GM23338 (cell line): ENCODE measurements at regions not wholly inside any gene's neighbourhood (a gene's known extent, or its start where the extent isn't known, plus 50 kb on each side); places are given as distances from the start of the nearest gene placed in this dataset.

ENCODE experiments used
- ATAC-seq: fragments of 200-7000 bp; cut with Tn5 transposase; 3 replicates; pipeline ENCODE4 v1.9.1; 2020
- DNase-seq: peaks from one replicate; pipeline ENCODE4 v3.0.0-alpha.2; 2015; ENCODE audit warnings: low spot score
- H2AFZ ChIP-seq: fragments of 200-600 bp; sonication (generic); 2 replicates; pipeline ENCODE4 v1.8.0; 2016; ENCODE audit warnings: antibody characterized with exemption, mild to moderate bottlenecking, moderate library complexity
- H3F3A ChIP-seq: fragments of 200-600 bp; sonication (generic); replicated peaks from 2 replicates; pipeline ENCODE4 v1.8.0; 2017; ENCODE audit warnings: antibody characterized with exemption, mixed run types, low read depth
- H3K27ac ChIP-seq: fragments of 200-600 bp; sonication (generic); 2 replicates; pipeline ENCODE4 v1.6.1; 2016; ENCODE audit warnings: low read depth
- H3K27me3 ChIP-seq: fragments of 200-600 bp; sonication (generic); 2 replicates; pipeline ENCODE4 v1.8.0; 2016; ENCODE audit warnings: mild to moderate bottlenecking, mixed run types, moderate library complexity; ENCODE audit not compliant: insufficient read depth
- H3K36me3 ChIP-seq: fragments of 200-600 bp; sonication (generic); 2 replicates; pipeline ENCODE4 v1.8.0; 2016; ENCODE audit warnings: mild to moderate bottlenecking; ENCODE audit not compliant: insufficient read depth
- H3K4me1 ChIP-seq: fragments of 200-600 bp; sonication (generic); 2 replicates; pipeline ENCODE4 v1.8.0; 2016; ENCODE audit warnings: mild to moderate bottlenecking, moderate library complexity; ENCODE audit not compliant: insufficient read depth
- H3K4me2 ChIP-seq: fragments of 200-600 bp; sonication (generic); 2 replicates; pipeline ENCODE4 v1.7.1; 2017; ENCODE audit warnings: mixed run types
- H3K4me3 ChIP-seq: fragments of 200-600 bp; sonication (generic); 2 replicates; pipeline ENCODE4 v1.6.1; 2016; ENCODE audit warnings: mixed run types
- H3K79me2 ChIP-seq: fragments of 200-600 bp; sonication (generic); replicated peaks from 2 replicates; pipeline ENCODE4 v1.8.0; 2017; ENCODE audit warnings: mild to moderate bottlenecking; ENCODE audit not compliant: insufficient read depth
- H3K9me2 ChIP-seq: fragments of 200-600 bp; sonication (generic); 2 replicates; pipeline ENCODE4 v1.8.0; 2017; ENCODE audit not compliant: insufficient read depth
- H4K20me1 ChIP-seq: fragments of 200-600 bp; sonication (generic); replicated peaks from 2 replicates; pipeline ENCODE4 v1.8.0; 2017; ENCODE audit warnings: mild to moderate bottlenecking; ENCODE audit not compliant: insufficient read depth
- H3K27ac Mint-ChIP-seq: 2 replicates; pipeline ENCODE4 v1.8.0; 2020; ENCODE audit warnings: inconsistent platforms, mild to moderate bottlenecking, moderate library complexity, mixed read lengths
- H3K27me3 Mint-ChIP-seq: 3 replicates; pipeline ENCODE4 v1.8.0; 2022; ENCODE audit warnings: low read depth, mild to moderate bottlenecking, moderate library complexity, mixed read lengths, inconsistent platforms; ENCODE audit not compliant: insufficient read depth, poor library complexity
- H3K36me3 Mint-ChIP-seq: 3 replicates; pipeline ENCODE4 v1.8.0; 2021; ENCODE audit warnings: low read depth, mild to moderate bottlenecking, inconsistent platforms, moderate library complexity, mixed read lengths
- H3K4me1 Mint-ChIP-seq: 3 replicates; pipeline ENCODE4 v1.8.0; 2020; ENCODE audit warnings: mild to moderate bottlenecking, inconsistent platforms, mixed read lengths
- H3K4me3 Mint-ChIP-seq: 3 replicates; pipeline ENCODE4 v1.8.0; 2021; ENCODE audit warnings: moderate library complexity, mild to moderate bottlenecking, inconsistent platforms, mixed read lengths
- H3K9me3 Mint-ChIP-seq: 3 replicates; pipeline ENCODE4 v1.8.0; 2020; ENCODE audit warnings: moderate library complexity, mild to moderate bottlenecking, inconsistent platforms, mixed read lengths
- CREB1 ChIP-seq: fragments of 250-450 bp; sonication (Bioruptor Pico); IDR thresholded peaks from 2 replicates; pipeline ENCODE4 v1.5.0; 2020; ENCODE audit warnings: low read depth, mild to moderate bottlenecking, moderate library complexity
- EZH2 ChIP-seq: fragments of 200-600 bp; sonication (generic); IDR thresholded peaks from one replicate; pipeline ENCODE4 v1.8.0; 2017; ENCODE audit warnings: antibody characterized with exemption, mild to moderate bottlenecking, low read depth; ENCODE audit not compliant: unreplicated experiment
- EZH2phosphoT487 ChIP-seq: fragments of 200-600 bp; sonication (generic); IDR thresholded peaks from one replicate; pipeline ENCODE4 v1.8.1; 2018; ENCODE audit warnings: antibody characterized with exemption; ENCODE audit not compliant: unreplicated experiment
- JUNB ChIP-seq: IDR thresholded peaks from one replicate; pipeline ENCODE4 v1.6.1; 2016; ENCODE audit warnings: antibody characterized with exemption; ENCODE audit not compliant: unreplicated experiment
- NANOG ChIP-seq: IDR thresholded peaks from 2 replicates; pipeline ENCODE4 v1.6.1; 2016; ENCODE audit warnings: antibody characterized with exemption, borderline replicate concordance
- POLR2AphosphoS5 ChIP-seq: IDR thresholded peaks from 2 replicates; pipeline ENCODE4 v1.6.1; 2016; ENCODE audit warnings: antibody characterized with exemption, low read depth
- STAT1 ChIP-seq: IDR thresholded peaks from one replicate; pipeline ENCODE4 v1.6.1; 2016; ENCODE audit warnings: antibody characterized with exemption; ENCODE audit not compliant: unreplicated experiment
- ZNF114 ChIP-seq: fragments of 250-450 bp; sonication (Bioruptor Pico); IDR thresholded peaks from 2 replicates; pipeline ENCODE4 v1.5.0; 2020; ENCODE audit warnings: mild to moderate bottlenecking, moderate library complexity
- ZNF331 ChIP-seq: fragments of 250-450 bp; sonication (Bioruptor Pico); IDR thresholded peaks from 2 replicates; pipeline ENCODE4 v1.5.0; 2020; ENCODE audit warnings: low read depth, mild to moderate bottlenecking, moderate library complexity
- TF ChIP-seq, protein P1 (sequence below), 2 experiments: fragments of 200-600 bp in 1 of 2; sonication (generic) in 1 of 2; conservative IDR thresholded peaks; 2 replicates each; pipeline versions ENCODE4 v1.5.1 to v1.6.1; 2016 to 2017; ENCODE audit warnings: antibody characterized with exemption in 2 of 2, low read depth in 2 of 2, mild to moderate bottlenecking in 2 of 2, moderate library complexity in 1 of 2
- TF ChIP-seq, protein P2 (sequence below): IDR thresholded peaks from one replicate; pipeline ENCODE4 v1.6.1; 2018; ENCODE audit warnings: antibody characterized with exemption; ENCODE audit not compliant: unreplicated experiment
- TF ChIP-seq, protein P3 (sequence below): fragments of 250-450 bp; sonication (Bioruptor Pico); IDR thresholded peaks from 2 replicates; pipeline ENCODE4 v1.5.0; 2020; ENCODE audit warnings: mild to moderate bottlenecking, moderate library complexity

DNA sequence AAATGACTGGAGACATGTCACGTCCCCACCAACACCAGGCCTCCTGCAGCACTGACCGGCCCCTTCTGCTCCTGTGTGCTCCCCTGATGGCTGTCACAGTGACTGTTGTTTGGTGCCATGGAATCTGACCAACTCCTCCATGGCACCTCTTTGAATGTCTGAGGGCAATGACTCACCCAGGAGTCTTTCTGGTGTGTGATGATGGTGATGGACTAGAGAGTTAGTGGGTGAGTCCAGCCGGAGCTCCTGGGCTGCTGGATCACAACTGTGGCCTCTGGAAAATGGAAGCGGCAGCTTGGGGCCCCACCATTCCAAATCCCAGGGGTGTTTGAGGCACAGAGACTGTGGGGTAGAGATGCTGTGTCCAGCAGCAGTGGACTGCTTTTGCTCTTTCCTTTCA, 133.3 kb downstream of the TFAP2C start (continued):
- TF ChIP-seq, protein P1, sequence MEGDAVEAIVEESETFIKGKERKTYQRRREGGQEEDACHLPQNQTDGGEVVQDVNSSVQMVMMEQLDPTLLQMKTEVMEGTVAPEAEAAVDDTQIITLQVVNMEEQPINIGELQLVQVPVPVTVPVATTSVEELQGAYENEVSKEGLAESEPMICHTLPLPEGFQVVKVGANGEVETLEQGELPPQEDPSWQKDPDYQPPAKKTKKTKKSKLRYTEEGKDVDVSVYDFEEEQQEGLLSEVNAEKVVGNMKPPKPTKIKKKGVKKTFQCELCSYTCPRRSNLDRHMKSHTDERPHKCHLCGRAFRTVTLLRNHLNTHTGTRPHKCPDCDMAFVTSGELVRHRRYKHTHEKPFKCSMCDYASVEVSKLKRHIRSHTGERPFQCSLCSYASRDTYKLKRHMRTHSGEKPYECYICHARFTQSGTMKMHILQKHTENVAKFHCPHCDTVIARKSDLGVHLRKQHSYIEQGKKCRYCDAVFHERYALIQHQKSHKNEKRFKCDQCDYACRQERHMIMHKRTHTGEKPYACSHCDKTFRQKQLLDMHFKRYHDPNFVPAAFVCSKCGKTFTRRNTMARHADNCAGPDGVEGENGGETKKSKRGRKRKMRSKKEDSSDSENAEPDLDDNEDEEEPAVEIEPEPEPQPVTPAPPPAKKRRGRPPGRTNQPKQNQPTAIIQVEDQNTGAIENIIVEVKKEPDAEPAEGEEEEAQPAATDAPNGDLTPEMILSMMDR (conservative IDR thresholded peaks at IDR 0.05; ENCODE audit: low read depth in 2 of 2) = no peak
- no peak for TF ChIP-seq CREB1 (CRISPR knock-in tag)

DNA sequence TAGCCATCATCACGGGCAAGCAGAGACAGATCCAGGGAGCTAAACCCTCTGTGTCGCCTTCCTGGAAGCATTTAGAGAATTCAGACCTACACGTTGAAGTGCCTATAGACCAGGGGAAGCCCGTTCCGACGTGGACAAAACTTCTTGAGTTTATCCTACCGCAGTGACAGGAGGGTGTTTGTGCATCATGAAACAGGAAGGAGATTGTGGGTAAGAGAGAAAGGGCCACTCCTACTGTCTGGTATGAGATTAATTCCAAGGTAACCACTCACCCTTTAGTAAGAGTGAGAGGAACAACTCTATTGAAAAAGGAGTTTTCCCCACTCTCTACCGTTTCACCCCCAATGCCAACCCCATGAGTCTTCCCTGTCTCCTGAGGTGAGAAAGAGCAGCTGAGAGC, 133.7 kb downstream of the TFAP2C start:
- H3K4me2 ChIP-seq = no peak overlapping the region
- no peak overlapping the region for H3K27ac ChIP-seq
- H3K9me3 Mint-ChIP-seq = no peaks in the 10 kb centered on the region
- peaks cover 2% of the 10 kb centered on the region; the same call in 1 of the 3 replicates for H3K4me1 Mint-ChIP-seq
- no peak overlapping the region for H3K27ac Mint-ChIP-seq
- H3K4me3 ChIP-seq = no peak overlapping the region
- peaks cover 11% of the 10 kb centered on the region for H3K27me3 Mint-ChIP-seq
- no peaks in the 10 kb centered on the region for H4K20me1 ChIP-seq
- H3K4me3 Mint-ChIP-seq = no peak overlapping the region
- no peaks in the 10 kb centered on the region for H3K79me2 ChIP-seq
- no peaks in the 10 kb centered on the region for H3K36me3 ChIP-seq
- ATAC-seq (no peak), DNase-seq (no peak)
- no peak overlapping the region for H2AFZ ChIP-seq
- no peaks in the 10 kb centered on the region; the same call in 2 of the 3 replicates for H3K36me3 Mint-ChIP-seq
- 0 out of 2 replicates have a peak, but pooled peaks cover 6% of the 10 kb centered on the region for H3K9me2 ChIP-seq
- H3K27me3 ChIP-seq = no peaks in the 10 kb centered on the region
- no peaks in the 10 kb centered on the region for H3F3A ChIP-seq
- H3K4me1 ChIP-seq = no peaks in the 10 kb centered on the region
- TF ChIP-seq, protein P2, sequence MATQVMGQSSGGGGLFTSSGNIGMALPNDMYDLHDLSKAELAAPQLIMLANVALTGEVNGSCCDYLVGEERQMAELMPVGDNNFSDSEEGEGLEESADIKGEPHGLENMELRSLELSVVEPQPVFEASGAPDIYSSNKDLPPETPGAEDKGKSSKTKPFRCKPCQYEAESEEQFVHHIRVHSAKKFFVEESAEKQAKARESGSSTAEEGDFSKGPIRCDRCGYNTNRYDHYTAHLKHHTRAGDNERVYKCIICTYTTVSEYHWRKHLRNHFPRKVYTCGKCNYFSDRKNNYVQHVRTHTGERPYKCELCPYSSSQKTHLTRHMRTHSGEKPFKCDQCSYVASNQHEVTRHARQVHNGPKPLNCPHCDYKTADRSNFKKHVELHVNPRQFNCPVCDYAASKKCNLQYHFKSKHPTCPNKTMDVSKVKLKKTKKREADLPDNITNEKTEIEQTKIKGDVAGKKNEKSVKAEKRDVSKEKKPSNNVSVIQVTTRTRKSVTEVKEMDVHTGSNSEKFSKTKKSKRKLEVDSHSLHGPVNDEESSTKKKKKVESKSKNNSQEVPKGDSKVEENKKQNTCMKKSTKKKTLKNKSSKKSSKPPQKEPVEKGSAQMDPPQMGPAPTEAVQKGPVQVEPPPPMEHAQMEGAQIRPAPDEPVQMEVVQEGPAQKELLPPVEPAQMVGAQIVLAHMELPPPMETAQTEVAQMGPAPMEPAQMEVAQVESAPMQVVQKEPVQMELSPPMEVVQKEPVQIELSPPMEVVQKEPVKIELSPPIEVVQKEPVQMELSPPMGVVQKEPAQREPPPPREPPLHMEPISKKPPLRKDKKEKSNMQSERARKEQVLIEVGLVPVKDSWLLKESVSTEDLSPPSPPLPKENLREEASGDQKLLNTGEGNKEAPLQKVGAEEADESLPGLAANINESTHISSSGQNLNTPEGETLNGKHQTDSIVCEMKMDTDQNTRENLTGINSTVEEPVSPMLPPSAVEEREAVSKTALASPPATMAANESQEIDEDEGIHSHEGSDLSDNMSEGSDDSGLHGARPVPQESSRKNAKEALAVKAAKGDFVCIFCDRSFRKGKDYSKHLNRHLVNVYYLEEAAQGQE = no peak
- TF ChIP-seq JUNB = no peak
- TF ChIP-seq STAT1 = no peak
- no peak for TF ChIP-seq ZNF331 (CRISPR knock-in tag)
- no peak for TF ChIP-seq EZH2phosphoT487
- no peak for TF ChIP-seq EZH2
- no peak for TF ChIP-seq ZNF114 (CRISPR knock-in tag)
- TF ChIP-seq NANOG = no peak
- no peak for TF ChIP-seq CREB1 (CRISPR knock-in tag)
- TF ChIP-seq POLR2AphosphoS5 = no peak
- TF ChIP-seq, protein P3, sequence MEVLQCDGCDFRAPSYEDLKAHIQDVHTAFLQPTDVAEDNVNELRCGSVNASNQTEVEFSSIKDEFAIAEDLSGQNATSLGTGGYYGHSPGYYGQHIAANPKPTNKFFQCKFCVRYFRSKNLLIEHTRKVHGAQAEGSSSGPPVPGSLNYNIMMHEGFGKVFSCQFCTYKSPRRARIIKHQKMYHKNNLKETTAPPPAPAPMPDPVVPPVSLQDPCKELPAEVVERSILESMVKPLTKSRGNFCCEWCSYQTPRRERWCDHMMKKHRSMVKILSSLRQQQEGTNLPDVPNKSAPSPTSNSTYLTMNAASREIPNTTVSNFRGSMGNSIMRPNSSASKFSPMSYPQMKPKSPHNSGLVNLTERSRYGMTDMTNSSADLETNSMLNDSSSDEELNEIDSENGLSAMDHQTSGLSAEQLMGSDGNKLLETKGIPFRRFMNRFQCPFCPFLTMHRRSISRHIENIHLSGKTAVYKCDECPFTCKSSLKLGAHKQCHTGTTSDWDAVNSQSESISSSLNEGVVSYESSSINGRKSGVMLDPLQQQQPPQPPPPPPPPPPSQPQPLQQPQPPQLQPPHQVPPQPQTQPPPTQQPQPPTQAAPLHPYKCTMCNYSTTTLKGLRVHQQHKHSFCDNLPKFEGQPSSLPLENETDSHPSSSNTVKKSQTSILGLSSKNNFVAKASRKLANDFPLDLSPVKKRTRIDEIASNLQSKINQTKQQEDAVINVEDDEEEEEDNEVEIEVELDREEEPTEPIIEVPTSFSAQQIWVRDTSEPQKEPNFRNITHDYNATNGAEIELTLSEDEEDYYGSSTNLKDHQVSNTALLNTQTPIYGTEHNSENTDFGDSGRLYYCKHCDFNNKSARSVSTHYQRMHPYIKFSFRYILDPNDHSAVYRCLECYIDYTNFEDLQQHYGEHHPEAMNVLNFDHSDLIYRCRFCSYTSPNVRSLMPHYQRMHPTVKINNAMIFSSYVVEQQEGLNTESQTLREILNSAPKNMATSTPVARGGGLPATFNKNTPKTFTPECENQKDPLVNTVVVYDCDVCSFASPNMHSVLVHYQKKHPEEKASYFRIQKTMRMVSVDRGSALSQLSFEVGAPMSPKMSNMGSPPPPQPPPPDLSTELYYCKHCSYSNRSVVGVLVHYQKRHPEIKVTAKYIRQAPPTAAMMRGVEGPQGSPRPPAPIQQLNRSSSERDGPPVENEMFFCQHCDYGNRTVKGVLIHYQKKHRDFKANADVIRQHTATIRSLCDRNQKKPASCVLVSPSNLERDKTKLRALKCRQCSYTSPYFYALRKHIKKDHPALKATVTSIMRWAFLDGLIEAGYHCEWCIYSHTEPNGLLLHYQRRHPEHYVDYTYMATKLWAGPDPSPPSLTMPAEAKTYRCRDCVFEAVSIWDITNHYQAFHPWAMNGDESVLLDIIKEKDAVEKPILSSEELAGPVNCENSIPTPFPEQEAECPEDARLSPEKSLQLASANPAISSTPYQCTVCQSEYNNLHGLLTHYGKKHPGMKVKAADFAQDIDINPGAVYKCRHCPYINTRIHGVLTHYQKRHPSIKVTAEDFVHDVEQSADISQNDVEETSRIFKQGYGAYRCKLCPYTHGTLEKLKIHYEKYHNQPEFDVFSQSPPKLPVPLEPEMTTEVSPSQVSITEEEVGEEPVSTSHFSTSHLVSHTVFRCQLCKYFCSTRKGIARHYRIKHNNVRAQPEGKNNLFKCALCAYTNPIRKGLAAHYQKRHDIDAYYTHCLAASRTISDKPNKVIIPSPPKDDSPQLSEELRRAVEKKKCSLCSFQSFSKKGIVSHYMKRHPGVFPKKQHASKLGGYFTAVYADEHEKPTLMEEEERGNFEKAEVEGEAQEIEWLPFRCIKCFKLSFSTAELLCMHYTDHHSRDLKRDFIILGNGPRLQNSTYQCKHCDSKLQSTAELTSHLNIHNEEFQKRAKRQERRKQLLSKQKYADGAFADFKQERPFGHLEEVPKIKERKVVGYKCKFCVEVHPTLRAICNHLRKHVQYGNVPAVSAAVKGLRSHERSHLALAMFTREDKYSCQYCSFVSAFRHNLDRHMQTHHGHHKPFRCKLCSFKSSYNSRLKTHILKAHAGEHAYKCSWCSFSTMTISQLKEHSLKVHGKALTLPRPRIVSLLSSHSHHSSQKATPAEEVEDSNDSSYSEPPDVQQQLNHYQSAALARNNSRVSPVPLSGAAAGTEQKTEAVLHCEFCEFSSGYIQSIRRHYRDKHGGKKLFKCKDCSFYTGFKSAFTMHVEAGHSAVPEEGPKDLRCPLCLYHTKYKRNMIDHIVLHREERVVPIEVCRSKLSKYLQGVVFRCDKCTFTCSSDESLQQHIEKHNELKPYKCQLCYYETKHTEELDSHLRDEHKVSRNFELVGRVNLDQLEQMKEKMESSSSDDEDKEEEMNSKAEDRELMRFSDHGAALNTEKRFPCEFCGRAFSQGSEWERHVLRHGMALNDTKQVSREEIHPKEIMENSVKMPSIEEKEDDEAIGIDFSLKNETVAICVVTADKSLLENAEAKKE (CRISPR knock-in tag) = no peak
- TF ChIP-seq, protein P1 (conservative IDR thresholded peaks at IDR 0.05; ENCODE audit: low read depth in 2 of 2) = no peak
